IMR-90 (cell line): ENCODE measurements at regions not wholly inside any gene's neighbourhood (a gene's known extent, or its start where the extent isn't known, plus 50 kb on each side); places are given as distances from the start of the nearest gene placed in this dataset.

Experiments
- ATAC-seq: fragments of 200-7000 bp; cut with Tn5 transposase; 2 replicates; pipeline ENCODE4 v1.9.1; 2020; ENCODE audit warnings: low read depth, mild to moderate bottlenecking, moderate library complexity
- BruUV-seq: library from RNA; stranded (reverse); fragments of 400-500 nt; replicated peaks from 2 replicates; lab custom pipeline; 2021; lab: Mats Ljungman, UMichigan
- CTCF ChIA-PET: fragments of 300-600 bp; formaldehyde crosslinking; extraction: SDS; loops from one replicate; lab custom pipeline; 2021; ENCODE audit warnings: antibody characterized with exemption; lab: Yijun Ruan, JAX
- POLR2A ChIA-PET: fragments of 300-600 bp; sonication (Branson Sonifier 250); formaldehyde crosslinking; loops from one replicate; lab custom pipeline; 2022; ENCODE audit warnings: antibody characterized with exemption; ENCODE audit not compliant: unreplicated experiment; lab: Charles Lee
- DNase-seq: peaks from one replicate; pipeline ENCODE4 v3.0.0; 2013
- H2AFZ ChIP-seq: replicated peaks from 2 replicates; pipeline ENCODE3; 2013; ENCODE audit warnings: low read length, mild to moderate bottlenecking; ENCODE audit not compliant: poor library complexity
- H2AK5ac ChIP-seq: 2 replicates; pipeline ENCODE4 v1.6.1; 2013; ENCODE audit warnings: low read depth, low read length, inconsistent platforms
- H2AK9ac ChIP-seq: replicated peaks from 2 replicates; pipeline ENCODE3; 2013; ENCODE audit warnings: mild to moderate bottlenecking, low read depth, low read length, moderate library complexity; ENCODE audit not compliant: poor library complexity
- H2BK120ac ChIP-seq: 2 replicates; pipeline ENCODE4 v1.6.1; 2013; ENCODE audit warnings: low read depth, low read length, inconsistent platforms
- H2BK15ac ChIP-seq: 3 replicates; pipeline ENCODE4 v1.6.1; 2013; ENCODE audit warnings: low read depth, low read length, inconsistent platforms
- H2BK20ac ChIP-seq: 2 replicates; pipeline ENCODE4 v1.6.1; 2013; ENCODE audit warnings: low read depth, mild to moderate bottlenecking, inconsistent platforms, low read length, moderate library complexity
- H2BK5ac ChIP-seq: 2 replicates; pipeline ENCODE4 v1.6.1; 2013; ENCODE audit warnings: mild to moderate bottlenecking, low read depth, low read length, inconsistent platforms; ENCODE audit not compliant: poor library complexity, severe bottlenecking
- H3K14ac ChIP-seq: replicated peaks from 2 replicates; pipeline ENCODE4 v1.6.1; 2013; ENCODE audit warnings: low read depth, low read length, inconsistent platforms
- H3K18ac ChIP-seq: 2 replicates; pipeline ENCODE4 v1.6.1; 2013; ENCODE audit warnings: low read depth, low read length, control low read depth
- H3K23ac ChIP-seq: 2 replicates; pipeline ENCODE4 v1.6.1; 2013; ENCODE audit warnings: low read depth, low read length, inconsistent platforms
- H3K27ac ChIP-seq: 2 replicates; pipeline ENCODE4 v1.5.1; 2013; ENCODE audit warnings: mild to moderate bottlenecking, control low read depth, low read length; ENCODE audit not compliant: insufficient read depth
- H3K27me3 ChIP-seq: 2 replicates; pipeline ENCODE4 v1.6.1; 2013; ENCODE audit warnings: low read length; ENCODE audit not compliant: control insufficient read depth, insufficient read depth
- H3K36me3 ChIP-seq: 2 replicates; pipeline ENCODE4 v1.6.1; 2013; ENCODE audit warnings: low read length, mixed read lengths; ENCODE audit not compliant: control insufficient read depth, insufficient read depth
- H3K4ac ChIP-seq: 2 replicates; pipeline ENCODE4 v1.6.1; 2013; ENCODE audit warnings: low read depth, low read length, inconsistent platforms
- H3K4me1 ChIP-seq: 2 replicates; pipeline ENCODE4 v1.6.1; 2013; ENCODE audit warnings: low read length, mixed read lengths; ENCODE audit not compliant: control insufficient read depth, insufficient read depth
- H3K4me2 ChIP-seq: 2 replicates; pipeline ENCODE4 v1.6.1; 2013; ENCODE audit warnings: low read depth, mild to moderate bottlenecking, control low read depth, low read length, moderate library complexity
- H3K4me3 ChIP-seq: 2 replicates; pipeline ENCODE4 v1.5.1; 2013; ENCODE audit warnings: low read depth, mild to moderate bottlenecking, control low read depth, low read length, moderate library complexity; ENCODE audit not compliant: insufficient read depth
- H3K56ac ChIP-seq: 2 replicates; pipeline ENCODE4 v1.6.1; 2013; ENCODE audit warnings: low read length, inconsistent platforms; ENCODE audit not compliant: insufficient read depth; ENCODE audit errors: extremely low read depth
- H3K79me1 ChIP-seq, 2 experiments: 2 replicates each; pipeline ENCODE4 v1.6.1; 2013; ENCODE audit warnings: low read length in 2 of 2, inconsistent platforms in 1 of 2, low read depth in 1 of 2
- H3K9ac ChIP-seq: 2 replicates; pipeline ENCODE4 v1.6.1; 2013; ENCODE audit warnings: low read depth, low read length, control low read depth
- H3K9me1 ChIP-seq: 2 replicates; pipeline ENCODE4 v1.6.1; 2013; ENCODE audit warnings: low read length, inconsistent platforms; ENCODE audit not compliant: insufficient read depth
- H3K9me3 ChIP-seq: 2 replicates; pipeline ENCODE4 v1.6.1; 2013; ENCODE audit warnings: low read length; ENCODE audit not compliant: control insufficient read depth, insufficient read depth
- H4K20me1 ChIP-seq: 2 replicates; pipeline ENCODE4 v1.6.1; 2013; ENCODE audit warnings: low read length, inconsistent platforms; ENCODE audit not compliant: insufficient read depth
- H4K5ac ChIP-seq: 2 replicates; pipeline ENCODE4 v1.6.1; 2013; ENCODE audit warnings: mild to moderate bottlenecking, low read depth, low read length, control low read depth
- H4K8ac ChIP-seq, 2 experiments: 2 replicates each; pipeline ENCODE4 v1.6.1; 2013; ENCODE audit warnings: low read depth in 2 of 2, low read length in 2 of 2, control low read depth in 1 of 2, inconsistent platforms in 1 of 2
- H4K91ac ChIP-seq: 2 replicates; pipeline ENCODE4 v1.6.1; 2013; ENCODE audit warnings: low read depth, low read length, inconsistent platforms; ENCODE audit not compliant: insufficient read depth
- BHLHE40 ChIP-seq: fragments of 150-350 bp; IDR thresholded peaks from 2 replicates; pipeline ENCODE4 v1.6.1; 2016; ENCODE audit warnings: mild to moderate bottlenecking, low read depth, low read length
- CEBPB ChIP-seq: IDR thresholded peaks from 2 replicates; pipeline ENCODE4 v1.6.1; 2012; ENCODE audit warnings: low read depth, low read length, improper control_type of control experiment
- CHD1 ChIP-seq: IDR thresholded peaks from 2 replicates; pipeline ENCODE4 v1.6.1; 2012; ENCODE audit warnings: low read depth, low read length, improper control_type of control experiment
- FOS ChIP-seq: fragments of 150-350 bp; IDR thresholded peaks from 2 replicates; pipeline ENCODE4 v1.6.1; 2016; ENCODE audit warnings: low read depth, low read length
- MAFK ChIP-seq: IDR thresholded peaks from 2 replicates; pipeline ENCODE4 v1.6.1; 2012; ENCODE audit warnings: low read depth, low read length, improper control_type of control experiment
- MAZ ChIP-seq: IDR thresholded peaks from 2 replicates; pipeline ENCODE4 v1.6.1; 2012; ENCODE audit warnings: low read depth, mild to moderate bottlenecking, low read length, improper control_type of control experiment, moderate library complexity, borderline replicate concordance
- MXI1 ChIP-seq: IDR thresholded peaks from 2 replicates; pipeline ENCODE4 v1.6.1; 2012; ENCODE audit warnings: low read depth, mild to moderate bottlenecking, low read length, moderate library complexity, borderline replicate concordance
- NFE2L2 ChIP-seq: fragments of 150-350 bp; IDR thresholded peaks from 2 replicates; pipeline ENCODE4 v1.6.1; 2016; ENCODE audit warnings: low read depth, mild to moderate bottlenecking, low read length
- POLR2A ChIP-seq: IDR thresholded peaks from 2 replicates; pipeline ENCODE4 v1.6.1; 2012; ENCODE audit warnings: mild to moderate bottlenecking, low read depth, low read length
- RAD21 ChIP-seq: IDR thresholded peaks from 2 replicates; pipeline ENCODE4 v1.6.1; 2012; ENCODE audit warnings: low read length, improper control_type of control experiment
- RCOR1 ChIP-seq: IDR thresholded peaks from 2 replicates; pipeline ENCODE4 v1.6.1; 2012; ENCODE audit warnings: mild to moderate bottlenecking, low read length, improper control_type of control experiment; ENCODE audit not compliant: insufficient replicate concordance
- RFX5 ChIP-seq: IDR thresholded peaks from 2 replicates; pipeline ENCODE4 v1.8.0; 2012; ENCODE audit warnings: low read depth, mild to moderate bottlenecking, low read length, moderate library complexity
- SMC3 ChIP-seq: fragments of 150-350 bp; IDR thresholded peaks from 2 replicates; pipeline ENCODE4 v1.6.1; 2016; ENCODE audit warnings: low read depth, mild to moderate bottlenecking, antibody characterized with exemption, low read length, moderate library complexity
- WGBS, 2 experiments: methylation state at CpG; one replicate each; pipeline versions ENCODE4 v1.1.5 to v1.1.7; 2013; ENCODE audit warnings: missing lambda C conversion rate in 2 of 2; ENCODE audit not compliant: insufficient read length in 1 of 2; ENCODE audit errors: extremely low coverage in 2 of 2; 5-methylcytosine and 5-hydroxymethylcytosine counted together
- dilution Hi-C: fragments of 300-500 bp; cut with HindIII; formaldehyde crosslinking; loops from one replicate; pipeline ENCODE4 v1.14.3; 2018; ENCODE audit warnings: low sequenced_read_pairs; ENCODE audit not compliant: unreplicated experiment
- in situ Hi-C: fragments of 300-500 bp; cut with MboI; formaldehyde crosslinking; loops from 3 replicates; pipeline ENCODE4 v1.14.3; 2019; ENCODE audit warnings: low sequenced_read_pairs, inconsistent platforms, mixed read lengths
- intact Hi-C: fragments of 100-400 bp; cut with micrococcal nuclease; formaldehyde crosslinking; loops from 2 replicates; pipeline ENCODE4 v1.10.0; 2022
- TF ChIP-seq, protein P1 (sequence below): fragments of 150-350 bp; IDR thresholded peaks from 2 replicates; pipeline ENCODE4 v1.6.1; 2017; ENCODE audit warnings: mild to moderate bottlenecking, antibody characterized with exemption, low read length, low read depth
- TF ChIP-seq, protein P2 (sequence below): fragments of 150-350 bp; IDR thresholded peaks from 2 replicates; pipeline ENCODE4 v1.6.1; 2016; ENCODE audit warnings: low read depth, mild to moderate bottlenecking, low read length, moderate library complexity, borderline replicate concordance
- TF ChIP-seq, protein P3 (sequence below): conservative IDR thresholded peaks from 2 replicates; pipeline ENCODE4 v1.5.1; 2012; ENCODE audit warnings: mild to moderate bottlenecking, low read depth, low read length, improper control_type of control experiment

DNA sequence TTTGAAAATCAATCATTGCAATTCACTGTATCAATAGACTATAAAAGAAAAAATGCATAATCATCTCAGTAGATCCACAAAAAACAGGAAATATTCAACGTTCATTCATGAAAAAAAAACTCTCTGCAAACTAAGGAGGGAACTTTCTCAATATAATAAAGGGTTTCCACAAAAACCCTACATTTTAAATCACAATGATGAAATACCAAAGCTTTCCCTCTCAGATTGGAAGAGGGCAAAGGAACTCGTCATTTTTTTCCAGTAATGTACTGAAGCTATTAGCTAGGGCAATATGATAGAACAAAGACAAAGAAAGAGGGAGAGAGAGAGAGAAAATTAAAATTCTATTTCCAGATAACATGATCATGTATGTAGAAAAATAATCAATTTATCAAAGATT is 167.1 kb upstream of the RBMS1 start:
- intact Hi-C loops = loop anchor here (10.0 kb wide), 1 partner anchor 314 kb away; no protein-coding TSS in a partner anchor
- TF ChIP-seq RAD21 = no peak
- TF ChIP-seq MXI1 = no peak
- no peak for TF ChIP-seq FOS
- no peak for TF ChIP-seq BHLHE40
- TF ChIP-seq, protein P1, sequence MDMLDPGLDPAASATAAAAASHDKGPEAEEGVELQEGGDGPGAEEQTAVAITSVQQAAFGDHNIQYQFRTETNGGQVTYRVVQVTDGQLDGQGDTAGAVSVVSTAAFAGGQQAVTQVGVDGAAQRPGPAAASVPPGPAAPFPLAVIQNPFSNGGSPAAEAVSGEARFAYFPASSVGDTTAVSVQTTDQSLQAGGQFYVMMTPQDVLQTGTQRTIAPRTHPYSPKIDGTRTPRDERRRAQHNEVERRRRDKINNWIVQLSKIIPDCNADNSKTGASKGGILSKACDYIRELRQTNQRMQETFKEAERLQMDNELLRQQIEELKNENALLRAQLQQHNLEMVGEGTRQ = no peak
- TF ChIP-seq, protein P2, sequence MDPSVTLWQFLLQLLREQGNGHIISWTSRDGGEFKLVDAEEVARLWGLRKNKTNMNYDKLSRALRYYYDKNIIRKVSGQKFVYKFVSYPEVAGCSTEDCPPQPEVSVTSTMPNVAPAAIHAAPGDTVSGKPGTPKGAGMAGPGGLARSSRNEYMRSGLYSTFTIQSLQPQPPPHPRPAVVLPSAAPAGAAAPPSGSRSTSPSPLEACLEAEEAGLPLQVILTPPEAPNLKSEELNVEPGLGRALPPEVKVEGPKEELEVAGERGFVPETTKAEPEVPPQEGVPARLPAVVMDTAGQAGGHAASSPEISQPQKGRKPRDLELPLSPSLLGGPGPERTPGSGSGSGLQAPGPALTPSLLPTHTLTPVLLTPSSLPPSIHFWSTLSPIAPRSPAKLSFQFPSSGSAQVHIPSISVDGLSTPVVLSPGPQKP = no peak
- no peak for TF ChIP-seq RCOR1
- no peak for TF ChIP-seq MAZ
- no peak for TF ChIP-seq SMC3
- no peak for TF ChIP-seq CHD1
- no peak for TF ChIP-seq CEBPB
- no peak for TF ChIP-seq MAFK
- TF ChIP-seq POLR2A = no peak
- TF ChIP-seq NFE2L2 = no peak
- no peak for TF ChIP-seq RFX5
- TF ChIP-seq, protein P3, sequence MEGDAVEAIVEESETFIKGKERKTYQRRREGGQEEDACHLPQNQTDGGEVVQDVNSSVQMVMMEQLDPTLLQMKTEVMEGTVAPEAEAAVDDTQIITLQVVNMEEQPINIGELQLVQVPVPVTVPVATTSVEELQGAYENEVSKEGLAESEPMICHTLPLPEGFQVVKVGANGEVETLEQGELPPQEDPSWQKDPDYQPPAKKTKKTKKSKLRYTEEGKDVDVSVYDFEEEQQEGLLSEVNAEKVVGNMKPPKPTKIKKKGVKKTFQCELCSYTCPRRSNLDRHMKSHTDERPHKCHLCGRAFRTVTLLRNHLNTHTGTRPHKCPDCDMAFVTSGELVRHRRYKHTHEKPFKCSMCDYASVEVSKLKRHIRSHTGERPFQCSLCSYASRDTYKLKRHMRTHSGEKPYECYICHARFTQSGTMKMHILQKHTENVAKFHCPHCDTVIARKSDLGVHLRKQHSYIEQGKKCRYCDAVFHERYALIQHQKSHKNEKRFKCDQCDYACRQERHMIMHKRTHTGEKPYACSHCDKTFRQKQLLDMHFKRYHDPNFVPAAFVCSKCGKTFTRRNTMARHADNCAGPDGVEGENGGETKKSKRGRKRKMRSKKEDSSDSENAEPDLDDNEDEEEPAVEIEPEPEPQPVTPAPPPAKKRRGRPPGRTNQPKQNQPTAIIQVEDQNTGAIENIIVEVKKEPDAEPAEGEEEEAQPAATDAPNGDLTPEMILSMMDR = no peak
- CTCF ChIA-PET = no interaction called here

More for the DNA sequence above, 167.1 kb upstream of the RBMS1 start:
- no peak overlapping the region for H3K4me2 ChIP-seq
- no peak overlapping the region for H3K23ac ChIP-seq
- H2BK5ac ChIP-seq = no peak overlapping the region
- H3K56ac ChIP-seq = no peak overlapping the region
- dilution Hi-C loops (no loop called here), in situ Hi-C loops (no loop called here)
- H3K9me1 ChIP-seq = peaks cover 2% of the 10 kb centered on the region; the same call in 1 of the 2 replicates
- POLR2A ChIA-PET = no interaction called here
- H3K36me3 ChIP-seq = no peaks in the 10 kb centered on the region
- WGBS, 2 experiments = no CpG with 5 or more reads among the region's 2 CpGs
- ATAC-seq (no peak), DNase-seq (no peak)
- H4K20me1 ChIP-seq = no peaks in the 10 kb centered on the region
- no peak overlapping the region for H3K4me3 ChIP-seq
- no peaks in the 10 kb centered on the region for H3K79me1 ChIP-seq
- no peak overlapping the region for H2BK20ac ChIP-seq
- H3K4me1 ChIP-seq = peaks cover 2% of the 10 kb centered on the region; the same call in 1 of the 2 replicates
- BruUV-seq = no TSS peak
- H4K91ac ChIP-seq = no peak overlapping the region
- no peak overlapping the region for H3K14ac ChIP-seq
- H3K9ac ChIP-seq = no peak overlapping the region
- no peak overlapping the region for H4K8ac ChIP-seq
- no peaks in the 10 kb centered on the region for H3K27me3 ChIP-seq
- no peak overlapping the region for H2BK120ac ChIP-seq
- no peak overlapping the region for H2BK15ac ChIP-seq
- no peak overlapping the region for H3K27ac ChIP-seq
- no peak overlapping the region for H3K18ac ChIP-seq
- no peak overlapping the region for H2AK9ac ChIP-seq
- no peaks in the 10 kb centered on the region for H3K9me3 ChIP-seq
- H4K5ac ChIP-seq = no peak overlapping the region
- no peak overlapping the region for H3K4ac ChIP-seq
- H2AFZ ChIP-seq = no peak overlapping the region
- H2AK5ac ChIP-seq = no peak overlapping the region
